SK-N-SH (cell line): ENCODE measurements at regions not wholly inside any gene's neighbourhood (a gene's known extent, or its start where the extent isn't known, plus 50 kb on each side); places are given as distances from the start of the nearest gene placed in this dataset.

Source experiments
- CTCF ChIA-PET: fragments of 300-600, 350-600 bp; formaldehyde crosslinking; extraction: SDS; loops from one replicate; lab custom pipeline; 2021; lab: Yijun Ruan, JAX
- POLR2A ChIA-PET: fragments of 350-600 bp; sonication (Branson Sonifier 250); formaldehyde crosslinking; extraction: SDS; loops from one replicate; lab custom pipeline; 2020; ENCODE audit warnings: antibody characterized with exemption, inconsistent platforms; lab: Yijun Ruan, JAX
- DNase-seq: peaks from one replicate; pipeline ENCODE4 v3.0.0; 2012
- H2AFZ ChIP-seq: fragments of 200-600 bp; sonication (generic); 2 replicates; pipeline ENCODE4 v1.8.1; 2016; ENCODE audit warnings: antibody characterized with exemption, mild to moderate bottlenecking, low read depth
- H3F3A ChIP-seq: fragments of 200-600 bp; sonication (generic); replicated peaks from 2 replicates; pipeline ENCODE3; 2016; ENCODE audit warnings: antibody characterized with exemption, mild to moderate bottlenecking; ENCODE audit not compliant: insufficient read depth
- H3K27ac ChIP-seq, 2 experiments: fragments of 200-500 bp in 1 of 2; fragments of 200-600 bp in 1 of 2; sonication (Bioruptor generic) in 1 of 2; sonication (generic), shearing (Covaris generic) in 1 of 2; 2 replicates each; pipeline versions ENCODE4 v1.5.1 to v1.6.1; 2014 to 2016; ENCODE audit warnings: low read depth in 2 of 2, inconsistent platforms in 1 of 2, low read length in 1 of 2, mild to moderate bottlenecking in 1 of 2, mixed read lengths in 1 of 2
- H3K27me3 ChIP-seq: fragments of 200-600 bp; sonication (generic), shearing (Covaris generic); 2 replicates; pipeline ENCODE4 v1.6.1; 2016; ENCODE audit warnings: mixed run types; ENCODE audit not compliant: insufficient read depth
- H3K36me3 ChIP-seq, 2 experiments: fragments of 200-500 bp in 1 of 2; fragments of 200-600 bp in 1 of 2; sonication (Bioruptor generic) in 1 of 2; sonication (generic) in 1 of 2; replicated peaks in 1 of 2; 2 replicates each; pipeline versions ENCODE3 to v1.5.1; 2014 to 2016; ENCODE audit warnings: low read length in 1 of 2, mild to moderate bottlenecking in 1 of 2; ENCODE audit not compliant: insufficient read depth in 2 of 2, control insufficient read depth in 1 of 2
- H3K4me1 ChIP-seq, 2 experiments: fragments of 200-500 bp in 1 of 2; fragments of 200-600 bp in 1 of 2; sonication (Bioruptor generic) in 1 of 2; sonication (generic), shearing (Covaris generic) in 1 of 2; 2 replicates each; pipeline versions ENCODE4 v1.5.1 to v1.6.1; 2014 to 2016; ENCODE audit warnings: low read depth in 1 of 2, low read length in 1 of 2, mixed run types in 1 of 2; ENCODE audit not compliant: insufficient read depth in 2 of 2, control insufficient read depth in 1 of 2
- H3K4me2 ChIP-seq: fragments of 200-600 bp; sonication (generic), shearing (Covaris generic); 2 replicates; pipeline ENCODE4 v1.6.1; 2017; ENCODE audit warnings: mixed run types
- H3K4me3 ChIP-seq, 2 experiments: fragments of 200-500 bp in 1 of 2; fragments of 200-600 bp in 1 of 2; sonication (Bioruptor generic) in 1 of 2; sonication (generic), shearing (Covaris generic) in 1 of 2; 2 replicates each; pipeline versions ENCODE4 v1.5.1 to v1.8.1; 2014 to 2016; ENCODE audit warnings: low read depth in 2 of 2, inconsistent platforms in 1 of 2, low read length in 1 of 2, mild to moderate bottlenecking in 1 of 2, mixed read lengths in 1 of 2, moderate library complexity in 1 of 2
- H3K79me2 ChIP-seq: fragments of 200-600 bp; sonication (generic); 2 replicates; pipeline ENCODE4 v1.8.1; 2017; ENCODE audit warnings: mild to moderate bottlenecking; ENCODE audit not compliant: insufficient read depth
- H3K9ac ChIP-seq: fragments of 200-600 bp; sonication (generic); 2 replicates; pipeline ENCODE4 v1.6.1; 2017; ENCODE audit warnings: mixed run types
- H3K9me2 ChIP-seq: fragments of 200-600 bp; sonication (generic); 2 replicates; pipeline ENCODE4 v1.6.1; 2017; ENCODE audit warnings: mixed run types
- H3K9me3 ChIP-seq: fragments of 200-600 bp; sonication (generic); 2 replicates; pipeline ENCODE4 v1.6.1; 2017; ENCODE audit warnings: mixed run types, mild to moderate bottlenecking, moderate library complexity
- H4K20me1 ChIP-seq: fragments of 200-600 bp; sonication (generic); 2 replicates; pipeline ENCODE4 v1.6.1; 2017; ENCODE audit warnings: mild to moderate bottlenecking, mixed run types; ENCODE audit not compliant: insufficient read depth
- EZH2phosphoT487 ChIP-seq: fragments of 200-600 bp; sonication (generic); IDR thresholded peaks from 2 replicates; pipeline ENCODE4 v1.6.1; 2017; ENCODE audit warnings: low read depth, mixed run types, mild to moderate bottlenecking, antibody characterized with exemption, moderate library complexity, borderline replicate concordance
- POLR2AphosphoS5 ChIP-seq: IDR thresholded peaks from 2 replicates; pipeline ENCODE4 v1.6.1; 2012; ENCODE audit warnings: low read depth, low read length
- SMC3 ChIP-seq: IDR thresholded peaks from 2 replicates; pipeline ENCODE4 v1.6.1; 2012; ENCODE audit warnings: low read depth, low read length, improper control_type of control experiment
- YY1 ChIP-seq: IDR thresholded peaks from 2 replicates; pipeline ENCODE4 v1.4.0; 2012; ENCODE audit warnings: low read depth, mild to moderate bottlenecking
- WGBS: methylation state at CpG from one replicate; pipeline ENCODE4 v1.1.6; 2017; ENCODE audit warnings: low lambda C conversion rate; 5-methylcytosine and 5-hydroxymethylcytosine counted together
- TF ChIP-seq, protein P1 (sequence below): fragments of 150-350 bp; IDR thresholded peaks from 2 replicates; pipeline ENCODE4 v1.6.1; 2017; ENCODE audit warnings: antibody characterized with exemption, low read length, low read depth, borderline replicate concordance

GRCh38 chr2:120666433-120666832 lies 69.2 kb upstream of the GLI2 start:
- DNase-seq = no peak
- CTCF ChIA-PET = no interaction called here
- Histone ChIP-seq H4K20me1 (no peaks in the 10 kb centered on the region), H3K9me3 (peaks cover 11% of the 10 kb centered on the region; the same call in 1 of the 2 replicates)
- TF ChIP-seq, protein P1, sequence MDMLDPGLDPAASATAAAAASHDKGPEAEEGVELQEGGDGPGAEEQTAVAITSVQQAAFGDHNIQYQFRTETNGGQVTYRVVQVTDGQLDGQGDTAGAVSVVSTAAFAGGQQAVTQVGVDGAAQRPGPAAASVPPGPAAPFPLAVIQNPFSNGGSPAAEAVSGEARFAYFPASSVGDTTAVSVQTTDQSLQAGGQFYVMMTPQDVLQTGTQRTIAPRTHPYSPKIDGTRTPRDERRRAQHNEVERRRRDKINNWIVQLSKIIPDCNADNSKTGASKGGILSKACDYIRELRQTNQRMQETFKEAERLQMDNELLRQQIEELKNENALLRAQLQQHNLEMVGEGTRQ = no peak
- TF ChIP-seq EZH2phosphoT487 = no peak
- TF ChIP-seq, all 33 proteins: peak for 0
- no peaks in the 10 kb centered on the region for H3K36me3 ChIP-seq
- H2AFZ ChIP-seq = no peak overlapping the region
- H3K4me2 ChIP-seq = no peak overlapping the region
- H3K9me2 ChIP-seq = no peaks in the 10 kb centered on the region
- H3K27me3 ChIP-seq = no peaks in the 10 kb centered on the region
- no peak overlapping the region for H3K4me3 ChIP-seq
- POLR2A ChIA-PET = no interaction called here
- no peaks in the 10 kb centered on the region for H3K79me2 ChIP-seq
- no peak overlapping the region for H3K27ac ChIP-seq
- WGBS = 18% methylated on average over 3 of the region's 3 CpGs
- no peaks in the 10 kb centered on the region for H3F3A ChIP-seq
- H3K4me1 ChIP-seq = no peaks in the 10 kb centered on the region; a peak in 1 of 4 replicates
- no peak overlapping the region for H3K9ac ChIP-seq

GRCh38 chr2:120667981-120668380 lies 67.7 kb upstream of the GLI2 start:
- H3K9ac ChIP-seq = no peak overlapping the region
- H3K79me2 ChIP-seq = no peaks in the 10 kb centered on the region
- TF ChIP-seq POLR2AphosphoS5 = no peak
- no peaks in the 10 kb centered on the region for H3K9me2 ChIP-seq
- H3K4me3 ChIP-seq = no peak overlapping the region
- no peak overlapping the region for H3K27ac ChIP-seq
- POLR2A ChIA-PET = no interaction called here
- H2AFZ ChIP-seq = no peak overlapping the region
- H3K4me2 ChIP-seq = no peak overlapping the region
- H3K9me3 ChIP-seq = peaks cover 11% of the 10 kb centered on the region; the same call in 1 of the 2 replicates
- H4K20me1 ChIP-seq = no peaks in the 10 kb centered on the region
- H3K27me3 ChIP-seq = no peaks in the 10 kb centered on the region
- CTCF ChIA-PET = interaction anchor here (3.4 kb wide), 1 partner anchor 324 kb away, joined by 29 read pairs; no protein-coding TSS in a partner anchor
- H3F3A ChIP-seq = no peaks in the 10 kb centered on the region
- H3K4me1 ChIP-seq = no peaks in the 10 kb centered on the region; a peak in 1 of 4 replicates
- WGBS = 39% methylated on average over 2 of the region's 2 CpGs
- no peaks in the 10 kb centered on the region for H3K36me3 ChIP-seq
- no peak for DNase-seq

DNA sequence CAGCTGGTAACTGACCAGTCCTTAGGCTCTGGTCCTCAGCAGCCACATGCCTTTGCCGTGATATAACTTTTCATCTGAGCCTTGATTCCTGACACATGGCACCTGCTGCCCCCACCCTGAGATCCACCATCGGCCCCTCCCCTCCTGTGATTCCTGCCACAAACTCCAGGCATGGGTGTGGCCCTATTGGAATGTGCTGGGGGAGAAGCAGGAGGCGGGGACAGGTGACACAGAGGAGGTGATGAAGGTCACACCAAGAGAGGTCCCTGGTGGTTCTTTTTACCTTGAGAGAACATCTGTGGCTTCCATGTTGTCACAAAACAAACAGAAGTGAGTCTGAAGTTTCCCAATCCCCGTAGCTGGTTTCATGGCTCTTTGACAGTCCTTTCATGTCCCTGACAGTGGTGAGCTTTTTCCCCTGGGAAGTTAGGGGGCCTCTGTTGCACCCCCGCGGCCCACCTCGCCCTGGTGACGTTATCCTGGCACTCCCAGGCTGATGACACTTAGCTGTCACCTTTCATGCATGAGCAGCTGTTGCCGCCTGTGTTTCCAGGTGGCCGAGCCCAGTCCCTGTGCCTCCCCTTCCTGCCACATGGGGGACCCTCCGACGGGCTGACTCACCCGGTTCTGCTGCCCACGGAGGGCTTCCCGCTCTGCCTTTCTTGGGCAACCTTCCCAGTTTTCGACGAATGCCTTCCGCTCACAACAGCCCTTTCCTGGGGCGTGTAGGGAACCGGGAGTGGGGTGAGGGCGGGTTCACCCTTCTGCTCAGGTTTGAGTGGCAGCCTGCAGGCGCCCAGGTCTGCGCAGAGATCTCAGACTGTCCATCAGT lies 66.3 kb upstream of the GLI2 start:
- peaks cover 0 to 12% of the 10 kb centered on the region in 2 experiments; a peak in 1 of 4 replicates for H3K4me1 ChIP-seq
- ChIA-PET POLR2A (no interaction called here), CTCF (interaction anchor here (0.7 to 3.4 kb wide), 11 partner anchors 9 to 410 kb away, joined by 3 to 29 read pairs (median 4); no protein-coding TSS in a partner anchor)
- no peaks in the 10 kb centered on the region for H3K9me2 ChIP-seq
- peak overlapping the region in 1 of 2 experiments; percentile 6; a peak in 1 of 4 replicates for H3K4me3 ChIP-seq
- no peaks in the 10 kb centered on the region for H3K36me3 ChIP-seq
- no peaks in the 10 kb centered on the region for H3K79me2 ChIP-seq
- TF ChIP-seq SMC3 (peak; percentile 26; the same call in 1 of the 2 replicates), YY1 (no peak)
- H3K27me3 ChIP-seq = no peaks in the 10 kb centered on the region; the same call in 1 of the 2 replicates
- WGBS = 24% methylated on average over 22 of the region's 23 CpGs
- no peak overlapping the region for H3K4me2 ChIP-seq
- no peak overlapping the region for H3K27ac ChIP-seq
- no peak overlapping the region for H3K9ac ChIP-seq
- DNase-seq = peak; percentile 75
- no peak overlapping the region for H2AFZ ChIP-seq
- no peaks in the 10 kb centered on the region for H3F3A ChIP-seq
- no peaks in the 10 kb centered on the region for H4K20me1 ChIP-seq
- H3K9me3 ChIP-seq = peaks cover 10% of the 10 kb centered on the region; the same call in 1 of the 2 replicates
